GM19438 (cell line): ENCODE measurements at regions not wholly inside any gene's neighbourhood (a gene's known extent, or its start where the extent isn't known, plus 50 kb on each side); places are given as distances from the start of the nearest gene placed in this dataset.

Experiments used
- ATAC-seq: cut with Tn5 transposase; IDR thresholded peaks from one replicate; pipeline ENCODE4 v1.9.1; 2021; ENCODE audit warnings: low read depth; ENCODE audit not compliant: unreplicated experiment

- no peak for ATAC-seq
Measured at GRCh38 chr18:78165525-78165924, 814.1 kb upstream of the SALL3 start.

GRCh38 chr18:78168526-78168925, 811.1 kb upstream of the SALL3 start:
- ATAC-seq, result no peak

- ATAC-seq, result no peak
Measured at GRCh38 chr18:78169174-78169864, 810.3 kb upstream of the SALL3 start.

- no peak for ATAC-seq
Measured at GRCh38 chr18:78171954-78172353, 807.7 kb upstream of the SALL3 start.

GRCh38 chr18:78174737-78175136, 804.9 kb upstream of the SALL3 start:
- no peak for ATAC-seq

- ATAC-seq, result no peak
Measured at GRCh38 chr18:78178812-78179211, 800.8 kb upstream of the SALL3 start.

GRCh38 chr18:78180741-78181140, 798.9 kb upstream of the SALL3 start:
- ATAC-seq, result no peak

- ATAC-seq, result no peak
Measured at GRCh38 chr18:78183815-78184214, 795.8 kb upstream of the SALL3 start.

GRCh38 chr18:78191276-78191675, 788.3 kb upstream of the SALL3 start:
- no peak for ATAC-seq

- no peak for ATAC-seq
Measured at GRCh38 chr18:78192054-78192453, 787.6 kb upstream of the SALL3 start.

- ATAC-seq, result no peak
Measured at GRCh38 chr18:78196280-78196679, 783.3 kb upstream of the SALL3 start.

GRCh38 chr18:78199002-78199401, 780.6 kb upstream of the SALL3 start:
- ATAC-seq, result no peak

GRCh38 chr18:78199611-78200010, 780.0 kb upstream of the SALL3 start:
- ATAC-seq, result no peak

- no peak for ATAC-seq
Measured at GRCh38 chr18:78207942-78208341, 771.7 kb upstream of the SALL3 start.

GRCh38 chr18:78208461-78208860, 771.2 kb upstream of the SALL3 start:
- no peak for ATAC-seq

- no peak for ATAC-seq
Measured at GRCh38 chr18:78213361-78213994, 766.1 kb upstream of the SALL3 start.

- ATAC-seq, result no peak
Measured at GRCh38 chr18:78221496-78221895, 758.1 kb upstream of the SALL3 start.

- no peak for ATAC-seq
Measured at GRCh38 chr18:78228974-78229373, 750.6 kb upstream of the SALL3 start.

GRCh38 chr18:78230911-78231310, 748.7 kb upstream of the SALL3 start:
- no peak for ATAC-seq

- no peak for ATAC-seq
Measured at GRCh38 chr18:78232196-78232595, 747.4 kb upstream of the SALL3 start.

GRCh38 chr18:78237864-78238263, 741.8 kb upstream of the SALL3 start:
- ATAC-seq, result no peak

- ATAC-seq, result no peak
Measured at GRCh38 chr18:78238404-78239089, 741.1 kb upstream of the SALL3 start.
